PC-9 (cell line): ENCODE measurements at regions not wholly inside any gene's neighbourhood (a gene's known extent, or its start where the extent isn't known, plus 50 kb on each side); places are given as distances from the start of the nearest gene placed in this dataset.

Experiments
- EZH2 ChIP-seq: fragments of 200-600 bp; sonication (generic); IDR thresholded peaks from 2 replicates; pipeline ENCODE4 v1.8.0; 2017; ENCODE audit warnings: antibody characterized with exemption, low read depth
- TF ChIP-seq, protein P1 (sequence below): fragments of 200-600 bp; sonication (generic); conservative IDR thresholded peaks from 2 replicates; pipeline ENCODE4 v1.6.1; 2017; ENCODE audit warnings: mixed run types, antibody characterized with exemption, mild to moderate bottlenecking, moderate library complexity

- TF ChIP-seq, protein P1, sequence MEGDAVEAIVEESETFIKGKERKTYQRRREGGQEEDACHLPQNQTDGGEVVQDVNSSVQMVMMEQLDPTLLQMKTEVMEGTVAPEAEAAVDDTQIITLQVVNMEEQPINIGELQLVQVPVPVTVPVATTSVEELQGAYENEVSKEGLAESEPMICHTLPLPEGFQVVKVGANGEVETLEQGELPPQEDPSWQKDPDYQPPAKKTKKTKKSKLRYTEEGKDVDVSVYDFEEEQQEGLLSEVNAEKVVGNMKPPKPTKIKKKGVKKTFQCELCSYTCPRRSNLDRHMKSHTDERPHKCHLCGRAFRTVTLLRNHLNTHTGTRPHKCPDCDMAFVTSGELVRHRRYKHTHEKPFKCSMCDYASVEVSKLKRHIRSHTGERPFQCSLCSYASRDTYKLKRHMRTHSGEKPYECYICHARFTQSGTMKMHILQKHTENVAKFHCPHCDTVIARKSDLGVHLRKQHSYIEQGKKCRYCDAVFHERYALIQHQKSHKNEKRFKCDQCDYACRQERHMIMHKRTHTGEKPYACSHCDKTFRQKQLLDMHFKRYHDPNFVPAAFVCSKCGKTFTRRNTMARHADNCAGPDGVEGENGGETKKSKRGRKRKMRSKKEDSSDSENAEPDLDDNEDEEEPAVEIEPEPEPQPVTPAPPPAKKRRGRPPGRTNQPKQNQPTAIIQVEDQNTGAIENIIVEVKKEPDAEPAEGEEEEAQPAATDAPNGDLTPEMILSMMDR, result no peak
- no peak for TF ChIP-seq EZH2
Observed at GRCh38 chr2:118166242-118166641, 78.0 kb downstream of the INSIG2 start.
